ENCODE measurements at regions not wholly inside any gene's neighbourhood (a gene's known extent, or its start where the extent isn't known, plus 50 kb on each side); places are given as distances from the start of the nearest gene placed in this dataset.

GRCh38 chr6:106005954-106006353 lies 80.2 kb upstream of the PRDM1 start:
- Histone ChIP-seq H3K79me2 (ENCODE audit: insufficient read depth, low read depth, low read length) (no peaks in the 10 kb centered on the region), H3K4me3 (ENCODE audit: low read depth, low read length, poor library complexity, severe bottlenecking) (no peak overlapping the region), H2AFZ (ENCODE audit: low read length) (peak overlapping the region; percentile 12; the same call in 1 of the 2 replicates), H3K27ac (ENCODE audit: low read depth, low read length, poor library complexity, severe bottlenecking) (no peak overlapping the region), H3K9me3 (ENCODE audit: low read length) (no peaks in the 10 kb centered on the region), H3K4me2 (ENCODE audit: low read length) (no peak overlapping the region), H4K20me1 (ENCODE audit: insufficient read depth, low read length) (no peaks in the 10 kb centered on the region), H3K36me3 (ENCODE audit: insufficient read depth, low read length) (no peaks in the 10 kb centered on the region), H3K4me1 (ENCODE audit: insufficient read depth, low read length, poor library complexity, severe bottlenecking) (no peaks in the 10 kb centered on the region), H3K9me2 (ENCODE audit: insufficient read depth, low read length) (no peaks in the 10 kb centered on the region; the same call in 1 of the 2 replicates)
- BruUV-seq (replicated peaks): no TSS peak
- intact Hi-C loops (cut with micrococcal nuclease; ENCODE audit: unreplicated experiment): no loop called here
- TF ChIP-seq EZH2phosphoT487 (IDR thresholded peaks at IDR 0.05; ENCODE audit: borderline replicate concordance, low read depth, low read length) (no peak), CTCF (conservative IDR thresholded peaks at IDR 0.05; ENCODE audit: low read length) (no peak)
- ChIA-PET POLR2A (interaction anchor here (0.8 to 1.6 kb wide), 4 partner anchors 12 to 14 kb away, joined by 3 to 4 read pairs (median 4); no protein-coding TSS in a partner anchor), CTCF (ENCODE audit: unreplicated experiment) (no interaction called here)
- no peak for DNase-seq (ENCODE audit: low spot score)

- TF ChIP-seq EZH2phosphoT487 (IDR thresholded peaks at IDR 0.05; ENCODE audit: borderline replicate concordance, low read depth, low read length) (no peak), CTCF (conservative IDR thresholded peaks at IDR 0.05; ENCODE audit: low read length) (no peak)
- Histone ChIP-seq H3K79me2 (ENCODE audit: insufficient read depth, low read depth, low read length) (no peaks in the 10 kb centered on the region), H3K36me3 (ENCODE audit: insufficient read depth, low read length) (no peaks in the 10 kb centered on the region), H2AFZ (ENCODE audit: low read length) (no peak overlapping the region), H3K27ac (ENCODE audit: low read depth, low read length, poor library complexity, severe bottlenecking) (no peak overlapping the region), H4K20me1 (ENCODE audit: insufficient read depth, low read length) (no peaks in the 10 kb centered on the region), H3K4me3 (ENCODE audit: low read depth, low read length, poor library complexity, severe bottlenecking) (no peak overlapping the region), H3K9me2 (ENCODE audit: insufficient read depth, low read length) (no peaks in the 10 kb centered on the region; the same call in 1 of the 2 replicates), H3K9me3 (ENCODE audit: low read length) (no peaks in the 10 kb centered on the region), H3K4me2 (ENCODE audit: low read length) (no peak overlapping the region), H3K4me1 (ENCODE audit: insufficient read depth, low read length, poor library complexity, severe bottlenecking) (no peaks in the 10 kb centered on the region)
- ChIA-PET CTCF (ENCODE audit: unreplicated experiment) (no interaction called here), POLR2A (interaction anchor here (0.5 to 1.6 kb wide), 3 partner anchors 11 to 702 kb away, joined by 3 to 4 read pairs (median 3); no protein-coding TSS in a partner anchor)
- no TSS peak for BruUV-seq (replicated peaks)
- intact Hi-C loops (cut with micrococcal nuclease; ENCODE audit: unreplicated experiment): no loop called here
- DNase-seq (ENCODE audit: low spot score): no peak
Measured at GRCh38 chr6:106005013-106005412, 81.1 kb upstream of the PRDM1 start.

GRCh38 chr6:106003268-106003987 lies 82.7 kb upstream of the PRDM1 start:
- no peaks in the 10 kb centered on the region for H4K20me1 ChIP-seq (ENCODE audit: insufficient read depth, low read length)
- intact Hi-C loops (cut with micrococcal nuclease; ENCODE audit: unreplicated experiment): no loop called here
- no peak for TF ChIP-seq CTCF (conservative IDR thresholded peaks at IDR 0.05; ENCODE audit: low read length)
- no peak for TF ChIP-seq EZH2phosphoT487 (IDR thresholded peaks at IDR 0.05; ENCODE audit: borderline replicate concordance, low read depth, low read length)
- no peak overlapping the region for H3K4me3 ChIP-seq (ENCODE audit: low read depth, low read length, poor library complexity, severe bottlenecking)
- no peaks in the 10 kb centered on the region; the same call in 1 of the 2 replicates for H3K9me2 ChIP-seq (ENCODE audit: insufficient read depth, low read length)
- no peak overlapping the region for H3K4me2 ChIP-seq (ENCODE audit: low read length)
- no peaks in the 10 kb centered on the region for H3K4me1 ChIP-seq (ENCODE audit: insufficient read depth, low read length, poor library complexity, severe bottlenecking)
- H3K9me3 ChIP-seq (ENCODE audit: low read length): no peaks in the 10 kb centered on the region
- CTCF ChIA-PET (ENCODE audit: unreplicated experiment): no interaction called here
- H3K79me2 ChIP-seq (ENCODE audit: insufficient read depth, low read depth, low read length): no peaks in the 10 kb centered on the region
- no peak overlapping the region for H3K27ac ChIP-seq (ENCODE audit: low read depth, low read length, poor library complexity, severe bottlenecking)
- no peaks in the 10 kb centered on the region for H3K36me3 ChIP-seq (ENCODE audit: insufficient read depth, low read length)
- DNase-seq (ENCODE audit: low spot score): no peak
- H2AFZ ChIP-seq (ENCODE audit: low read length): no peak overlapping the region
- BruUV-seq (replicated peaks): no TSS peak
- POLR2A ChIA-PET: interaction anchor here (0.7 to 3.9 kb wide), 3 partner anchors 9 to 140 kb away, joined by 3 to 28 read pairs (median 3); no protein-coding TSS in a partner anchor

All from OCI-LY7 (cell line).